ENCODE measurements at regions not wholly inside any gene's neighbourhood (a gene's known extent, or its start where the extent isn't known, plus 50 kb on each side); places are given as distances from the start of the nearest gene placed in this dataset.
A peak's percentile ranks its signal among the peaks of the same experiment; 100 is the strongest.

GRCh38 chr2:104408266-104408665 lies 445.6 kb upstream of the POU3F3 start:
- Histone ChIP-seq H4K20me1 (replicated peaks in 1 of 2; ENCODE audit: control insufficient read depth in 1 of 2, insufficient read depth in 2 of 2, low read length in 2 of 2) (no peaks in the 10 kb centered on the region), H2BK5ac (ENCODE audit: low read depth, low read length) (no peak overlapping the region), H3K27me3 (replicated peaks in 1 of 4; ENCODE audit: control insufficient read depth in 3 of 4, extremely low read depth in 1 of 4, insufficient read depth in 3 of 4, low read length in 3 of 4) (no peaks in the 10 kb centered on the region), H3K36me3 (ENCODE audit: control insufficient read depth in 2 of 4, insufficient read depth in 4 of 4, low read length in 3 of 4) (no peaks in the 10 kb centered on the region), H2BK120ac (replicated peaks; ENCODE audit: low read depth, low read length) (no peak overlapping the region), H3K27ac (ENCODE audit: low read depth, low read length) (no peak overlapping the region), H2AFZ (ENCODE audit: low read length) (no peak overlapping the region), H3K79me1 (ENCODE audit: low read depth, low read length) (no peaks in the 10 kb centered on the region), H3K18ac (ENCODE audit: extremely low read depth, low read length) (no peak overlapping the region), H3K4me2 (ENCODE audit: insufficient read depth in 1 of 2, low read depth in 2 of 2, low read length in 2 of 2) (peak overlapping the region in 1 of 2 experiments; percentile 26; a peak in 1 of 4 replicates), H4K5ac (ENCODE audit: insufficient read length, low read depth, low read length) (no peak overlapping the region), H3K23ac (ENCODE audit: insufficient read length) (no peak overlapping the region), H3K79me2 (ENCODE audit: control insufficient read depth in 1 of 2, insufficient read depth in 2 of 2, low read length in 2 of 2) (no peaks in the 10 kb centered on the region), H3K4me3 (ENCODE audit: extremely low read depth in 1 of 4, insufficient read depth in 2 of 4, low read depth in 3 of 4, low read length in 4 of 4) (no peak overlapping the region), H3K4me1 (replicated peaks in 1 of 4; ENCODE audit: control insufficient read depth in 3 of 4, insufficient read depth in 4 of 4, low read length in 3 of 4) (peaks cover 0 to 3% (median 0%) of the 10 kb centered on the region in 4 experiments; a peak in 1 of 7 replicates), H3K14ac (ENCODE audit: insufficient read length) (no peak overlapping the region), H3K56ac (replicated peaks; ENCODE audit: insufficient read length, low read depth, low read length) (no peak overlapping the region), H2BK20ac (ENCODE audit: low read length) (no peak overlapping the region), H2BK15ac (ENCODE audit: low read length) (no peak overlapping the region), H4K91ac (replicated peaks; ENCODE audit: insufficient read length, low read length) (no peak overlapping the region), H3K9me3 (ENCODE audit: insufficient read depth in 2 of 2, low read depth in 1 of 2, low read length in 1 of 2) (no peaks in the 10 kb centered on the region), H3K9ac (replicated peaks in 1 of 4; ENCODE audit: extremely low read depth in 1 of 4, low read depth in 3 of 4, low read length in 3 of 4) (no peak overlapping the region), H3K23me2 (ENCODE audit: low read depth, low read length) (no peaks in the 10 kb centered on the region), H2AK5ac (ENCODE audit: low read depth, low read length) (no peak overlapping the region), H2BK12ac (ENCODE audit: low read depth, low read length) (no peak overlapping the region), H3K4ac (replicated peaks; ENCODE audit: insufficient read length, low read depth, low read length) (no peak overlapping the region), H4K8ac (ENCODE audit: extremely low read depth, insufficient read depth, low read length) (no peak overlapping the region)
- ChIA-PET CTCF (ENCODE audit: partially characterized antibody) (interaction anchor here (0.5 to 0.8 kb wide), 2 partner anchors 27 to 384 kb away, joined by 3 to 5 read pairs; no protein-coding TSS in a partner anchor), POLR2A (ENCODE audit: partially characterized antibody) (no interaction called here)
- no peak for DNase-seq (ENCODE audit: low read depth in 1 of 2, low spot score in 2 of 2)
- FAIRE-seq = no peak
- 35% methylated on average over 5 of the region's 5 CpGs; no CpG with 5 or more reads in 1 of the 2 experiments for WGBS, 2 experiments (ENCODE audit: extremely low coverage in 1 of 2, insufficient coverage in 1 of 2, insufficient read length in 1 of 2, insufficient replicate concordance in 2 of 2, low coverage in 1 of 2, low lambda C conversion rate in 2 of 2, missing lambda C conversion rate in 1 of 2)
- TF ChIP-seq KDM1A (IDR thresholded peaks at IDR 0.05; ENCODE audit: borderline replicate concordance, low read length) = no peak
- TF ChIP-seq TEAD4 (IDR thresholded peaks at IDR 0.05; ENCODE audit: low read depth, low read length) = no peak
- TF ChIP-seq FOSL1 (IDR thresholded peaks at IDR 0.05; ENCODE audit: insufficient read depth, low read depth, low read length) = no peak
- TF ChIP-seq SP4 (IDR thresholded peaks at IDR 0.05; ENCODE audit: low read length) = no peak
- no peak for TF ChIP-seq TAF1 (IDR thresholded peaks at IDR 0.05; ENCODE audit: low read depth, low read length)
- no peak for TF ChIP-seq CTCF (IDR thresholded peaks at IDR 0.05; ENCODE audit: control extremely low read depth in 1 of 3, insufficient read depth in 1 of 3, low read depth in 1 of 3, low read length in 3 of 3)
- TF ChIP-seq TAF7 (optimal IDR thresholded peaks at IDR 0.05; ENCODE audit: borderline replicate concordance, low read depth, low read length) = no peak
- TF ChIP-seq EZH2 (IDR thresholded peaks at IDR 0.05; ENCODE audit: low read depth, low read length, severe bottlenecking) = no peak
- no peak for TF ChIP-seq MAX (IDR thresholded peaks at IDR 0.05)
- no peak for TF ChIP-seq TCF12 (IDR thresholded peaks at IDR 0.05; ENCODE audit: low read depth, low read length)
- TF ChIP-seq GABPA (IDR thresholded peaks at IDR 0.05; ENCODE audit: borderline replicate concordance, insufficient read depth, low read length) = no peak
- no peak for TF ChIP-seq BCL11A (IDR thresholded peaks at IDR 0.05; ENCODE audit: low read depth in 2 of 2, low read length in 2 of 2)

Measured in H1 (cell line).